Natural killer cell (primary cell): ENCODE measurements at regions not wholly inside any gene's neighbourhood (a gene's known extent, or its start where the extent isn't known, plus 50 kb on each side); places are given as distances from the start of the nearest gene placed in this dataset.

Experiments
- ATAC-seq, 3 donors: fragments of 150-1000 bp in 2 of 3; fragments of 200-7000 bp in 1 of 3; cut with Tn5 transposase; 1 replicate in 1 of 3; 2 replicates in 2 of 3; pipeline ENCODE4 v1.10.0; 2021; ENCODE audit warnings: mild to moderate bottlenecking in 2 of 3, moderate library complexity in 2 of 3
- DNase-seq, 2 donors: peaks; one replicate each; pipeline versions ENCODE4 v3.0.0 to v3.0.0-alpha.2; 2013 to 2021; ENCODE audit warnings: mixed read lengths in 1 of 2
- H3K27ac ChIP-seq: one replicate; pipeline ENCODE4 v1.5.1; 2013; ENCODE audit warnings: mild to moderate bottlenecking, low read length
- H3K27me3 ChIP-seq: one replicate; pipeline ENCODE4 v1.6.1; 2013; ENCODE audit warnings: low read length; ENCODE audit not compliant: control insufficient read depth, insufficient read depth
- H3K36me3 ChIP-seq: one replicate; pipeline ENCODE4 v1.6.1; 2013; ENCODE audit warnings: low read length; ENCODE audit not compliant: control insufficient read depth, insufficient read depth
- H3K4me1 ChIP-seq: one replicate; pipeline ENCODE4 v1.6.1; 2013; ENCODE audit warnings: low read length; ENCODE audit not compliant: control insufficient read depth, insufficient read depth
- H3K4me3 ChIP-seq: one replicate; pipeline ENCODE4 v1.5.1; 2013; ENCODE audit warnings: low read length
- H3K9me3 ChIP-seq: one replicate; pipeline ENCODE4 v1.6.1; 2013; ENCODE audit warnings: low read length; ENCODE audit not compliant: control insufficient read depth, insufficient read depth
- H3K27ac Mint-ChIP-seq, 2 donors: one replicate each; pipeline ENCODE4 v1.8.0; 2022; ENCODE audit warnings: mild to moderate bottlenecking in 2 of 2, mixed read lengths in 2 of 2, moderate library complexity in 1 of 2
- H3K27me3 Mint-ChIP-seq, 2 donors: one replicate each; pipeline ENCODE4 v1.8.0; 2022; ENCODE audit warnings: low read depth in 2 of 2, mixed read lengths in 2 of 2
- H3K36me3 Mint-ChIP-seq: one replicate; pipeline ENCODE4 v1.8.0; 2022; ENCODE audit warnings: mixed read lengths
- H3K4me1 Mint-ChIP-seq, 2 donors: one replicate each; pipeline ENCODE4 v1.8.0; 2022; ENCODE audit warnings: mixed read lengths in 2 of 2
- H3K4me3 Mint-ChIP-seq: one replicate; pipeline ENCODE4 v1.8.0; 2022; ENCODE audit warnings: mild to moderate bottlenecking, moderate library complexity, mixed read lengths
- H3K9me3 Mint-ChIP-seq, 2 donors: one replicate each; pipeline ENCODE4 v1.8.0; 2022; ENCODE audit warnings: mixed read lengths in 2 of 2
- CTCF ChIP-seq: fragments of 200-600 bp; IDR thresholded peaks from one replicate; pipeline ENCODE4 v1.8.0; 2022; ENCODE audit warnings: antibody characterized with exemption
- WGBS: methylation state at CpG from one replicate; pipeline ENCODE4 v1.1.7; 2013; ENCODE audit warnings: missing lambda C conversion rate; ENCODE audit not compliant: insufficient coverage; 5-methylcytosine and 5-hydroxymethylcytosine counted together
- intact Hi-C: fragments of 100-400 bp; cut with micrococcal nuclease; formaldehyde crosslinking; loops from one replicate; pipeline ENCODE4 v1.14.2; 2022

- Histone ChIP-seq H3K9me3 (no peaks in the 10 kb centered on the region), H3K4me1 (no peaks in the 10 kb centered on the region), H3K27me3 (no peaks in the 10 kb centered on the region), H3K36me3 (no peaks in the 10 kb centered on the region), H3K27ac (no peak overlapping the region), H3K4me3 (no peak overlapping the region)
- H3K27me3 Mint-ChIP-seq, result peaks cover 6 to 8% of the 10 kb centered on the region in 2 donors
- intact Hi-C loops, result no loop called here
- no peaks in the 10 kb centered on the region for H3K4me1 Mint-ChIP-seq
- no peak for TF ChIP-seq CTCF
- H3K4me3 Mint-ChIP-seq, result no peak overlapping the region
- ATAC-seq, result no peak
- WGBS, result 89% methylated on average over 3 of the region's 3 CpGs
- DNase-seq, result no peak
- no peak overlapping the region for H3K27ac Mint-ChIP-seq
- H3K36me3 Mint-ChIP-seq, result no peaks in the 10 kb centered on the region
- no peaks in the 10 kb centered on the region for H3K9me3 Mint-ChIP-seq
Measured at GRCh38 chr22:27687984-27688545, 113.5 kb downstream of the MN1 start.

- no peaks in the 10 kb centered on the region for H3K27me3 ChIP-seq
- H3K27ac ChIP-seq, result no peak overlapping the region
- no peak overlapping the region for H3K27ac Mint-ChIP-seq
- H3K4me3 ChIP-seq, result no peak overlapping the region
- H3K9me3 ChIP-seq, result no peaks in the 10 kb centered on the region
- no peaks in the 10 kb centered on the region for H3K36me3 ChIP-seq
- no peaks in the 10 kb centered on the region for H3K4me1 ChIP-seq
- no peaks in the 10 kb centered on the region for H3K4me1 Mint-ChIP-seq
- TF ChIP-seq CTCF, result no peak
- intact Hi-C loops, result no loop called here
- no peak for DNase-seq
- no peak for ATAC-seq
- H3K4me3 Mint-ChIP-seq, result no peak overlapping the region
- no peaks in the 10 kb centered on the region for H3K9me3 Mint-ChIP-seq
- H3K27me3 Mint-ChIP-seq, result peaks cover 8% of the 10 kb centered on the region in 2 donors
- H3K36me3 Mint-ChIP-seq, result no peaks in the 10 kb centered on the region
- WGBS, result 100% methylated on average over 1 of the region's 1 CpG
Measured at GRCh38 chr22:27689664-27690063, 111.9 kb downstream of the MN1 start.

GRCh38 chr22:27690599-27690998 is 111.0 kb downstream of the MN1 start:
- Mint-ChIP-seq H3K36me3 (no peaks in the 10 kb centered on the region), H3K27ac (no peak overlapping the region), H3K9me3 (no peaks in the 10 kb centered on the region), H3K27me3 (peaks cover 8% of the 10 kb centered on the region in 2 donors), H3K4me1 (no peaks in the 10 kb centered on the region), H3K4me3 (no peak overlapping the region)
- no peaks in the 10 kb centered on the region for H3K27me3 ChIP-seq
- no peak overlapping the region for H3K27ac ChIP-seq
- ATAC-seq (no peak), DNase-seq (no peak)
- no peak overlapping the region for H3K4me3 ChIP-seq
- 67% methylated on average over 2 of the region's 3 CpGs for WGBS
- intact Hi-C loops, result no loop called here
- no peaks in the 10 kb centered on the region for H3K36me3 ChIP-seq
- no peaks in the 10 kb centered on the region for H3K9me3 ChIP-seq
- H3K4me1 ChIP-seq, result no peaks in the 10 kb centered on the region
- no peak for TF ChIP-seq CTCF

GRCh38 chr22:27692243-27692642 is 109.3 kb downstream of the MN1 start:
- peaks cover 8% of the 10 kb centered on the region in 2 donors for H3K27me3 Mint-ChIP-seq
- H3K27me3 ChIP-seq, result no peaks in the 10 kb centered on the region
- no peak for ATAC-seq
- no peak overlapping the region for H3K27ac ChIP-seq
- no peak for DNase-seq
- H3K4me1 Mint-ChIP-seq, result no peaks in the 10 kb centered on the region
- H3K36me3 ChIP-seq, result no peaks in the 10 kb centered on the region
- intact Hi-C loops, result no loop called here
- no peak for TF ChIP-seq CTCF
- H3K27ac Mint-ChIP-seq, result no peak overlapping the region
- 57% methylated on average over 4 of the region's 4 CpGs for WGBS
- H3K36me3 Mint-ChIP-seq, result no peaks in the 10 kb centered on the region
- H3K4me1 ChIP-seq, result no peaks in the 10 kb centered on the region
- peaks cover 1% of the 10 kb centered on the region for H3K9me3 ChIP-seq
- no peaks in the 10 kb centered on the region for H3K9me3 Mint-ChIP-seq
- H3K4me3 Mint-ChIP-seq, result no peak overlapping the region
- no peak overlapping the region for H3K4me3 ChIP-seq
